ENCODE measurements at regions not wholly inside any gene's neighbourhood (a gene's known extent, or its start where the extent isn't known, plus 50 kb on each side); places are given as distances from the start of the nearest gene placed in this dataset.

DNA sequence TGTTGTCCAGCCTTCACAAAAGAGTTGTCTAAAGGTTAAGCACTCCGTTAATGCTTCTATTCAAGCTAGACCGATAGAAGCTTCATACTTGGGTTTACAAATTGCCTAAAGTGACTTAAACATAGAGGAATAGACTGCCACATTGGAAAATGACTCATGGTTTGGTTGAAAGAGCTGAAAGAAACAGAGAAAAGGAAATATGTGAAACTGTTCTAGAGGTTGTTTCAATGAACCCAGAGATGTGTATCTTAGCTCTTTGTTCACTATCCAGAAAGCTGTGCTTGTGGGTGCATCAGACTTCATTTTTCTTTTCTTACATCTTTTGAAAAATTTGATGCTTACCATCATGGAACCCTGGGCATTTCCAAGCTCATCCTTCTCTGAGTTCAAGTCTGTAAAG lies 736.2 kb downstream of the INHBA start:
- DNase-seq, result no peak

- no peak for DNase-seq
Measured at GRCh38 chr7:40965774-40966173, 737.1 kb downstream of the INHBA start.

DNA sequence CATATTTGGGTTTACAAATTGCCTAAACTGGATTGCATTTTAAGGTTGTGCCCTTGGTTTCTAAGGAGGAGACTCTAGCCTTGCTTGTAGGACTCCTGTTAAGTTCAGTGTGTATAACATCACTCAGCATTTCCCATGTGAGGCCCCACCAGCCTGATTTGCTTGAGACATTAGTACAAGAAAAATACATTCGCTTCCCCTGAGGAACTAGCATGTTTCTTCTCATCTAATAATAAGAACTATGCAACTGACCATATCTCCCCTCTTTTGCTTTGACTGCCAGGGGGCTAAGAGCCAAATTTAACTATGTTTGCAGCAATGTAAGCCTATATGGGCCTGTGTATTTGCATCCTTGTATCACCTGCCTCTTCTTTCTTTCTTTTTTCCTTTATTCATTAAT lies 737.9 kb downstream of the INHBA start:
- DNase-seq, result no peak

GRCh38 chr7:40964610-40965009 lies 738.3 kb downstream of the INHBA start:
- no peak for DNase-seq

DNA sequence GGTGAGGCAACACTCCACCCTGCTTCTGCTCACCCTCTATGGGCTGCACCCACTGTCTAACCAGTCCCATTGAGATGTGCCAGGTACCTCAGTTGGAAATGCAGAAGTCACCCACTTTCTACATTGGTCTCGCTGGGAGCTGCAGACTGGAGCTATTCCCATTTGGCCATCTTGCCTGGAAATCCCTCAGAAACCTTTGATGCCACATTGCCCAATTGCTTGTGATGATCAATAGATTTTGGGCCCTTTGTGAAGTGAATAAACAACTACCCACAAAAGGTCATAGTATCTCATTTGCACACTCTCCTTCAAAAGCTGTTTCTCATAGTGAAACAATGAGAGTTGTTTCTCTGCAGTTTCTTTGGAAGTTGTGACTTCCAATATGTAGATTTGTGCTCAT lies 742.9 kb downstream of the INHBA start:
- no peak for DNase-seq

GRCh38 chr7:40948239-40948638 lies 754.7 kb downstream of the INHBA start:
- DNase-seq, result no peak

DNA sequence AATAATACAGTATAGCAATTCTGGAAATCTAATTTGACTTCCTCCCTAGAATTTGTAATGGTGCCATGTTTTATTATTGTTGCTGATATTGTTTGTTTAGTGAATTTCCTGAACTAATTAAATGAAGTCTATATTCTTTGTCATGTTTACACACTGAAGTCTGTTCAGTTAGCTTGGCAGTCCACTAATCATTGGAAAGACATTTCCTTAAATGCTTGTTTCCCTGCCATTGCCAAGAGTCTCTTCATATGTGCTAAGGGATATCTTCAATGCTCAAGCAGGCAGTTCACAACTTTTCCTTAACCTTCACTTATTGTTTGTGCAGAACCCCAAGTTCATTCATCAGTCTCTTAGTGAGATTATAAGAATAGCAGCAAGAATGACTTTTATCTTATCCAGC lies 755.3 kb downstream of the INHBA start:
- no peak for DNase-seq

DNA sequence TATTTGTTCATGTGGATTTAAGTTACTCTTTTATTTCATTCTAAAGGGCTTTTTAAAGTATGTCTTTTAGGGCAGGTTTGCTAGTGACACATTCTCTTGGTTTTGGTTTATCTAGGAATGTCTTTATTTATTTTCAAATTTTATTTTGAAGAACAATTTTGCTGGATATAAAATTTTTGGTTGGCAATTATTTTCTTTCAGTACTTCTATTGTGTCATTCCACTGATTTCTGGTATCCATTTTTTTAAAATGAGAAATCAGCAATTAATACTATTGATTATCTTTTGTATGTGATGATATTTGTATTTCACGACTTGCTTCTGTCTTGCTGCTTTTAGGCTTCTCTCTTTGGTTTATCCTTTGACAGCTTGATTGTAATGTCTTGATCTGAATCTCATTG lies 756.3 kb downstream of the INHBA start:
- DNase-seq, result no peak

DNA sequence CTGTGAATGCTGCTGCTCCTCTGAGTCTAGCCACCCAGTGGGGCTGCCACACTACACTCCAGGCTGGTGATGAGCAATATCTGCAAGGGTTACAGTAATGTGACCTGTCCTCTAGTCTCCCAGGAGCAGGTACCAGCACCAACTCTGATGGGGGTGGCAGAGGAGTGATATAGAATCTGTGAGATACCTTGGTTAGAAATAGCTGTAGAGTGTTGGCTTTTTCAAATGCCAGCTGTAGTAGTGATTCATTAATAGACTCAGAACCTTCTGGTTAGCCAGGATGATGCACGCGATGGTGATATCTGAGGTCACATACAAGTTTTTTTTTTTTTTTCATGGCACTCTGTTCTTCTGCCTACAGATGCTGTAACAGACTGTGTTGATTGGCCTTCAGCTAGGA lies 757.1 kb downstream of the INHBA start:
- DNase-seq, result no peak

DNA sequence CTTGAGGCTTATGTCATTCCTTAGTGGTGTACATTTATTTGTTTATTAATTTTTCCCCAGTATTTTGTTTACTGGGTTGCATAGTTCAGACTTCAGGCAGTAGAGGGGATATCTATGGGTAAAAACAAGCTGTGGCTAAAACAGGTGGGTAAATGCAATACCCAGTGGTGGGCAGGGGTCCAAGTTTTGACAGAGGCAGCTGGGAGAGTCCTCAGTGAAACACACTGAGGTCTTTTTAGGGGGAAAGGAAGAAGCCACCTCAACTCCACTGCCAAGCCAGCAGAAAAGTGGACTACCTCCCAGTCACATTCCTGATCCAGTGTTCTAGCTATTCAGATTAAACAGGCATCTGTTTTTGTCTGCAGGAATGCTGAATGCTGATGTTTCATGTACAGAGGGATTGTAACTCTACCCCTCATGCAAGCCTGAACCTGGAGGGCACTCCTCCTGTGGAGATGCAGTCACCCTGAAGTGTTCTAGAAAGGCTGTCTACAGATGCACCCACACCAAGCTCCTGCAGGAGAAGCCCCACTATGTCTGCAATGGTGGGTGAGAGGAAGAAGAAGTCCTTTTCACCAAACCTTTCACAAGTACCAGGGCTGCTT lies 757.8 kb downstream of the INHBA start:
- no peak for DNase-seq

DNA sequence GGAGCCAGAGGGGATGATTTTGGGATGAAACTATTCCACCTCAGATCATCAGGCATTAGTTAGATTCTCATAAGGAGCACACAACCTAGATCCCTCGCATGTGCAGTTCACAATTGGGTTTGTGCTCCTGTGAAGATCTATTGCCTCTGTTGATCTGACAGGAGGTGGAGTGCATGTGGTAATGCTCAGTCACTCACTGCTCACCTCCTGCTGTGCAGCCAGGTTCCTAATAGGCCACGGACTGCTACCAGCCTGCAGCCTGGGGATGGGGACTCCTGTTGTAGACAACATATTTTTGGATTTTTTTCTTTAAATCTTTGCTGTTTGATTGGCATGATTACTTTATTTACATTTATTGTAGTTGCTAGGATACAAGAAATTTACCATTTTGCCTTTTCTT lies 765.0 kb downstream of the INHBA start:
- no peak for DNase-seq

GRCh38 chr7:40935435-40935834 lies 767.5 kb downstream of the INHBA start:
- DNase-seq, result no peak

DNA sequence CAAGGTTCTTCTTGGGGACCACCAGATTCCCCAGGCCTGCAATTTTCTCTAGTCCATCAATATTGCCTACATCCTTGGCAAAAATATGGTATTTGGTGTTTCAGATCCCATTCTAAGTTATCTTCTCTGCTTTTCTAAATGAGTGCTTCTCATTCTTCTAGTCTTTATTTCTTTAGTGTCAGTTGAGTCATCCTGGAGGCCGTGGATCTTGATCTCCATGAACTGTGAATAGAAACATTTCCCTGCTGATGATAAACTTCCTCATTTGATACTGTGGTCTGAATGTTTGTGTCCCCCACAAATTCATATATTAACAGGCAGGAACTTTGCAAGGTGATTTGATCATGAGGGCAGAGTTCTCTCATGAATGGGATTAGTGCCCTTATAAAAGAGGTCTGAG lies 779.3 kb downstream of the INHBA start:
- DNase-seq, result no peak

DNA sequence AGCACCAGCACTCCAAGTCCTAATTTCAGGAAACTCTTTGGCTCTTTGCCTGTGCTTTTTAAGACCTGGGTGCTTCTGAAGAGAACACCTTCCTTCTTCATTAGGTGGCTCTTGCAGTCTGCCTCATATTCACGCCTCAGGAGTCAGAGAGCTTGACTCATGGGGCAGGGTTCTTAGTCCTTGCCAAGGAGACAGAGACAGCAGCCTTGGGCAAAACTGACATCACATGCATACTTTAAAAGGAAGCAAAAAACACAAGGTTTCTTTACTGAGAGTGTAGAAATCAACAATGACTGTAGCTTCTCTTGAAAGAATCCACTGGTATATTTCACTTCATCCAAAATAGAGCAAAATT lies 780.6 kb downstream of the INHBA start:
- DNase-seq, result no peak

GRCh38 chr7:40921589-40922315 lies 781.1 kb downstream of the INHBA start:
- DNase-seq, result no peak

GRCh38 chr7:40918701-40919271 lies 784.0 kb downstream of the SUGCT start:
- DNase-seq, result no peak

DNA sequence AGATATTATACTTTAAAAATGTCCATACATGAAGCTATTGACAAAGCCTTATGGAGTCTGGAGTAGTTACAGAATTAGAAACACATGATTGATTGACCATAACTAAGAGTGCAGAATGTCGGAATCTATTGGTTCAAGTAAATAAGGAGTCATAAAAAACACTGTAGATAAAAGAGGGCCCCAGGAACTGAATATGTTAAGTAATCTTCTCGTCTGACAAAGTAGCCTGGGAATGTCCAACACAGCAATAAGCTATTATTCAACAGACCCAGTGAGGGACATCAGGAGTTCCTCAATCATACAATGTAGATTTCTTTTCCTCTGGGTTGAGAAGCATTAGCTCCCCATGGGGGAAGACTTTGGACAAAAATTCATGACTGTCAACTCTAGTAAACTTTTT lies 782.0 kb downstream of the SUGCT start:
- DNase-seq, result no peak

DNA sequence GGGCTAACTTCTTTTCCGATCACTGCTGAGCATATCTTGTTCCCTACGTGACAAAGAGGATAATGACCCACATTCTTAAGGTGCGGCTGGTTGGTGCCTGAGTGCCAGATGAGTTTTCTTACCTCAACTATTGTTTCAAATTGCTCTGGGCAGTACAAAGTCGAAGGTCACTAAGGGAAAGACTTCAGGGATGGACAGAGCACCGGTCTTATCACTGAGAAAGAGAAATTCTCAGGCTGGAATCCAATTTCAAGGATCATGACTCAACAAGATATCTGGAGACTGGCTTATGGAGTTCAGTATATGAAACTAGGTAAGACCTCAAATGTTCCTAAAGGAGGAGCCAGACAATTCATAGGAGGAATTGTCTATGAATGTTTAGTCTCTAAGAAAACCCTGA lies 780.3 kb downstream of the SUGCT start:
- no peak for DNase-seq

Measured in RPMI8226 (cell line).